ENCODE measurements at regions not wholly inside any gene's neighbourhood (a gene's known extent, or its start where the extent isn't known, plus 50 kb on each side); places are given as distances from the start of the nearest gene placed in this dataset.

DNA sequence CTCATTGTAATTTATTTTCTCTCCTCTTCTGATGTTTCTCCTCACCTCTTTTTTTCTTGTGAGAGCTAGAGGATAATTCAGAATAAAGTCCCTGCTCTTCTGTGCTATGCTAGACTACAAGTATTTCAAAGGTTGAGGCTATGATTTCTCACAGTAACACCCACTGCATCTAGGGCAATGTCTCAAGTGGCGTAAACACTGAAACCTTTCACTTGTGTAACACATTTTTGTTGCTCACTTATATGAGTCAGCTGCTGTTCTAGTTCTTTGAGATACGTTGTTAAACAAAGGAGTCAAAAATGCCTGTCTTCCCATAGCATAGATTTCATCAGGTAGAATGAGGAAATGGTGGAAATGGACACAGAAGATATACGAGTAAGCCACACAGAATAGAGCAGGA is 305.1 kb upstream of the PITRM1 start:
- TF ChIP-seq, protein P1, sequence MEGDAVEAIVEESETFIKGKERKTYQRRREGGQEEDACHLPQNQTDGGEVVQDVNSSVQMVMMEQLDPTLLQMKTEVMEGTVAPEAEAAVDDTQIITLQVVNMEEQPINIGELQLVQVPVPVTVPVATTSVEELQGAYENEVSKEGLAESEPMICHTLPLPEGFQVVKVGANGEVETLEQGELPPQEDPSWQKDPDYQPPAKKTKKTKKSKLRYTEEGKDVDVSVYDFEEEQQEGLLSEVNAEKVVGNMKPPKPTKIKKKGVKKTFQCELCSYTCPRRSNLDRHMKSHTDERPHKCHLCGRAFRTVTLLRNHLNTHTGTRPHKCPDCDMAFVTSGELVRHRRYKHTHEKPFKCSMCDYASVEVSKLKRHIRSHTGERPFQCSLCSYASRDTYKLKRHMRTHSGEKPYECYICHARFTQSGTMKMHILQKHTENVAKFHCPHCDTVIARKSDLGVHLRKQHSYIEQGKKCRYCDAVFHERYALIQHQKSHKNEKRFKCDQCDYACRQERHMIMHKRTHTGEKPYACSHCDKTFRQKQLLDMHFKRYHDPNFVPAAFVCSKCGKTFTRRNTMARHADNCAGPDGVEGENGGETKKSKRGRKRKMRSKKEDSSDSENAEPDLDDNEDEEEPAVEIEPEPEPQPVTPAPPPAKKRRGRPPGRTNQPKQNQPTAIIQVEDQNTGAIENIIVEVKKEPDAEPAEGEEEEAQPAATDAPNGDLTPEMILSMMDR (IDR thresholded peaks at IDR 0.05; ENCODE audit: low read depth, low read length, poor library complexity, severe bottlenecking), result no peak
- TF ChIP-seq EZH2phosphoT487 (IDR thresholded peaks at IDR 0.05; ENCODE audit: borderline replicate concordance, low read length), result no peak
